Naive thymus-derived CD8-positive, alpha-beta T cell (primary cell): ENCODE measurements at regions not wholly inside any gene's neighbourhood (a gene's known extent, or its start where the extent isn't known, plus 50 kb on each side); places are given as distances from the start of the nearest gene placed in this dataset.
"Not testable (repeated sequence)": the region's sequence is repeated elsewhere in the genome, so short reads cannot be mapped to it uniquely, and the experiment has no call there.

Experiments
- ATAC-seq, 2 donors: fragments of 150-1000 bp; cut with Tn5 transposase in 1 of 2; sonication (Bioruptor Pico), chemical (Tn5 transposase) in 1 of 2; 1 replicate in 1 of 2; 2 replicates in 1 of 2; pipeline ENCODE4 v1.10.0; 2021; ENCODE audit warnings: mild to moderate bottlenecking in 2 of 2, moderate library complexity in 2 of 2
- POLR2A ChIA-PET: fragments of 350-600 bp; sonication (Branson Sonifier 250); formaldehyde crosslinking; loops from one replicate; lab custom pipeline; 2021; ENCODE audit warnings: antibody characterized with exemption; lab: Charles Lee
- DNase-seq, 10 donors: peaks; one replicate each; pipeline versions ENCODE4 v3.0.0 to v3.0.0-alpha.2; 2020 to 2022
- H3K27ac Mint-ChIP-seq, 10 donors: one replicate each; pipeline ENCODE4 v1.8.0; 2020 to 2022; ENCODE audit warnings: mild to moderate bottlenecking in 10 of 10, mixed read lengths in 10 of 10, moderate library complexity in 4 of 10, inconsistent platforms in 1 of 10
- H3K27me3 Mint-ChIP-seq, 5 donors: one replicate each; pipeline ENCODE4 v1.8.0; 2021 to 2022; ENCODE audit warnings: mixed read lengths in 5 of 5
- H3K36me3 Mint-ChIP-seq, 3 donors: one replicate each; pipeline ENCODE4 v1.8.0; 2020 to 2022; ENCODE audit warnings: mixed read lengths in 3 of 3, mild to moderate bottlenecking in 2 of 3, inconsistent platforms in 1 of 3
- H3K4me1 Mint-ChIP-seq, 4 donors: one replicate each; pipeline ENCODE4 v1.8.0; 2021 to 2022; ENCODE audit warnings: mixed read lengths in 4 of 4
- H3K4me3 Mint-ChIP-seq, 10 donors: one replicate each; pipeline ENCODE4 v1.8.0; 2020 to 2022; ENCODE audit warnings: mild to moderate bottlenecking in 10 of 10, mixed read lengths in 10 of 10, moderate library complexity in 6 of 10, inconsistent platforms in 1 of 10
- H3K9me3 Mint-ChIP-seq, 9 donors: one replicate each; pipeline ENCODE4 v1.8.0; 2020 to 2022; ENCODE audit warnings: mixed read lengths in 9 of 9, mild to moderate bottlenecking in 3 of 9, inconsistent platforms in 1 of 9, moderate library complexity in 1 of 9

- POLR2A ChIA-PET, result interaction anchor here (0.6 kb wide), 1 partner anchor 28 kb away, joined by 3 read pairs; no protein-coding TSS in a partner anchor
Measured at GRCh38 chr12:68552605-68553195, 58.0 kb upstream of the RAP1B start.

GRCh38 chr12:68557011-68557730 lies 53.5 kb upstream of the RAP1B start:
- Mint-ChIP-seq H3K27me3 (no peaks in the 10 kb centered on the region), H3K4me3 (no peak overlapping the region), H3K27ac (peak overlapping the region in 4 of 10 donors; percentile 11 to 76 (median 48)), H3K36me3 (no peaks in the 10 kb centered on the region), H3K4me1 (peaks cover 21 to 43% (median 29%) of the 10 kb centered on the region in 4 donors), H3K9me3 (no peaks in the 10 kb centered on the region)
- DNase-seq (no peak), ATAC-seq (no peak)
- POLR2A ChIA-PET, result no interaction called here

More at GRCh38 chr12:68552605-68553195, 58.0 kb upstream of the RAP1B start:
- peak overlapping the region in 1 of 10 donors; percentile 20 for H3K4me3 Mint-ChIP-seq
- peaks cover 0 to 21% (median 7%) of the 10 kb centered on the region in 9 donors for H3K9me3 Mint-ChIP-seq
- DNase-seq, H3K27me3 Mint-ChIP-seq, ATAC-seq, H3K27ac Mint-ChIP-seq: not testable (repeated sequence)
- peaks cover 0 to 17% (median 9%) of the 10 kb centered on the region in 3 donors for H3K36me3 Mint-ChIP-seq
- H3K4me1 Mint-ChIP-seq, result peaks cover 16 to 47% (median 32%) of the 10 kb centered on the region in 4 donors

GRCh38 chr12:68559246-68559645 lies 51.5 kb upstream of the RAP1B start:
- no peaks in the 10 kb centered on the region for H3K9me3 Mint-ChIP-seq
- peak overlapping the region in 3 of 10 donors; percentile 47 to 74 (median 49) for H3K27ac Mint-ChIP-seq
- POLR2A ChIA-PET, result interaction anchor here (0.6 kb wide), 1 partner anchor 869 kb away, joined by 3 read pairs; no protein-coding TSS in a partner anchor
- no peaks in the 10 kb centered on the region for H3K36me3 Mint-ChIP-seq
- peaks cover 21 to 33% (median 27%) of the 10 kb centered on the region in 4 donors for H3K4me1 Mint-ChIP-seq
- DNase-seq, result no peak
- H3K4me3 Mint-ChIP-seq, result no peak overlapping the region
- ATAC-seq, result no peak
- no peaks in the 10 kb centered on the region for H3K27me3 Mint-ChIP-seq

GRCh38 chr12:68559984-68560850 lies 50.5 kb upstream of the RAP1B start:
- Mint-ChIP-seq H3K27ac (peak overlapping the region in 1 of 10 donors; percentile 27), H3K4me3 (no peak overlapping the region), H3K9me3 (no peaks in the 10 kb centered on the region), H3K4me1 (peaks cover 22 to 37% (median 32%) of the 10 kb centered on the region in 4 donors), H3K27me3 (no peaks in the 10 kb centered on the region), H3K36me3 (no peaks in the 10 kb centered on the region)
- no peak for DNase-seq
- POLR2A ChIA-PET, result interaction anchor here (1.4 kb wide), 1 partner anchor 50 kb away, joined by 6 read pairs; the partner anchor contains the start of gene RAP1B
- no peak for ATAC-seq

- H3K9me3 Mint-ChIP-seq, result no peaks in the 10 kb centered on the region
- DNase-seq, result no peak
- POLR2A ChIA-PET, result interaction anchor here (1.4 kb wide), 1 partner anchor 50 kb away, joined by 6 read pairs; the partner anchor contains the start of gene RAP1B
Measured at GRCh38 chr12:68560851-68561422, 49.8 kb upstream of the RAP1B start.

More at GRCh38 chr12:68560851-68561422, 49.8 kb upstream of the RAP1B start:
- Mint-ChIP-seq H3K27ac (peak overlapping the region in 1 of 10 donors; percentile 13), H3K4me1 (peaks cover 24 to 44% (median 38%) of the 10 kb centered on the region in 4 donors), H3K27me3 (no peaks in the 10 kb centered on the region), H3K36me3 (no peaks in the 10 kb centered on the region), H3K4me3 (no peak overlapping the region)
- ATAC-seq, result no peak
